Ecto neural progenitor cell (in vitro differentiated cells): ENCODE measurements at regions not wholly inside any gene's neighbourhood (a gene's known extent, or its start where the extent isn't known, plus 50 kb on each side); places are given as distances from the start of the nearest gene placed in this dataset.
"Not testable (repeated sequence)": the region's sequence is repeated elsewhere in the genome, so short reads cannot be mapped to it uniquely, and the experiment has no call there.

ENCODE experiments used
- DNase-seq: peaks from one replicate; pipeline ENCODE4 v3.0.0-alpha.2; 2018; ENCODE audit warnings: low spot score

- no peak for DNase-seq
Measured at GRCh38 chr20:17836303-17836861, 132.2 kb downstream of the SNX5 start.

DNA sequence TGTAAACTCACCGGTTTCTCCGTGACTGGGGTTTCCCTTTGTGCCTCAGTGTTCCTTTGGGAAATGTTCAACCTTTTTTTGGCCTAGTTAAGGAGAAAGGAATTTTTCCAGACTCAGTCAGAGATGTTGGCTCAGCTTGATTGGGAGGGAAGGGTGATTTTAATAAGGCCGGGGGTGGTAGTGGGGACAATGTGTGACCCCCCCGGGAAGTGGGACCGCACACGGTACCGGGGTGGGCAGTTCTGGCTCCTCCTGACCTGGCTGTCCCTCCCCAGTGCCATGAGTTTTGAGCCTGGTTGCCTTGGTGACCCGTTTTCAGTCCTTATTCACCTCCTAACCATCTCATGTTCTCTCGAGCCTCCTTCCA, 132.7 kb downstream of the SNX5 start:
- no peak for DNase-seq

DNA sequence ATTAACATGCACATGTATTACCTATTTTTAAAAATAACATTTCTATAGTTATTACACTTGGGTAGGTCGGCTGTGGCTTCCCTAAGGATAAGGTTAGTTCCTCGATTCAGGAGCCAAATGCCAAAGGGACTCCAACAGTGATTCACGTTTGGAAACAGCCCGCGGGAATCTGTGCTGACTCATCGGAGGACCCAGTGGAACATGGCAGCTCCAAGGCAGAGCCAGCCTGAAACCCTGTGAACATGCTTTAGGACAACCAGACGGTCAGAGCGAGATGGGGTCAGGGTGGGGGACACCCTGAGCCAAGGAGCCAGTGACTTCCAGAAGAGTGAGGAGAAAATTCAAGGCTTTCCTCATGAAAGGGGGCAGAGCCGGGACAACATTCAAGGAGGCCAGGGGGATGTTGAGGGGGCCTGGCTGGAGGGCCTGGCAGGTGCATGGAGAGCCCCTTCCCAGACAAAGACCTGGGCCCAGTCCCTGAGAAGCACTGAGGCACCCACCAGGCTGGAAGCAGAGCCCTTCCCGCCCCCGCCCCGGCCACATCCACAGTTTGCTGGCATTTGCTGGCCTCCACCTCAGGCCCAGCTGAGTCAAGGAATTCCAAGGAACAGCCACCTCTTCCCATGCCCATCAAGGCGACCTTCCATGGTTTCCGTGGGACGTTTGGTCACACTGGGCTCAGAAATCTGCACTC, 133.2 kb downstream of the SNX5 start:
- no peak for DNase-seq

- DNase-seq: no peak
Measured at GRCh38 chr20:17834804-17835203, 133.8 kb downstream of the SNX5 start.

GRCh38 chr20:17833036-17833674, 133.4 kb downstream of the BANF2 start:
- DNase-seq: no peak

DNA sequence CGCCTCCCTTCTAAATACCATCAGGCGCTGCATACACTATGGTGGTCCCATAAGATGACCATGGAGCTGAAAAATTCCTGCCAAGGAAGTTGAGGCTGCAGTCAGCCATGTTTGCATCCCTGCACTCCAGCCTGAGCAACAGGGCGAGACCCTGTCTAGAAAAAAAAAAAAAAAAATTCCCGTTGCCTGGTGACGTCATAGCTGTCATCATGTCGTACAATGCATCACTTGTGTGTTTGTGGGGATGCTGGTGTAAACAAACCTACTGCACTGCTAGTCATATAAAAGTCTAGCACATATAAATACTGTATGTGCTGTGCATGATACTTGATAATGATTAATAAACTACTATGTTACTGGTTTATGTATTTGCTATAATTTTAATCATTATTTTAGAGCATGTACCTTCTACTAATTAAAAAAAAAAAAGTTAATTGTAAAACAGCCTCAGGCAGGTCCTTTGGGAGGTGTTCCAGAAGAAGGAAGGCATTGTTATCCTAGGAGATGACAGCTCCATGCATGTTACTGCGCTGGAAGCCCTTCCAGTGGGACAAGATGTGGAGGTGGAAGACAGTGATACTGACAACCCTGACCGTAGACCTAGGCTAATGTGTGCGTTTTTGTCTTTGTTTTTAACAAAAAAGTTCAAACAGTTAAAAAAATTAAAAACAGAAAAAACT, 132.6 kb downstream of the BANF2 start:
- DNase-seq: no peak

GRCh38 chr20:17828598-17829144, 128.9 kb downstream of the BANF2 start:
- no peak for DNase-seq

- no peak for DNase-seq
Measured at GRCh38 chr20:17827759-17828559, 128.2 kb downstream of the BANF2 start.

- no peak for DNase-seq
Measured at GRCh38 chr20:17827079-17827478, 127.3 kb downstream of the BANF2 start.

DNA sequence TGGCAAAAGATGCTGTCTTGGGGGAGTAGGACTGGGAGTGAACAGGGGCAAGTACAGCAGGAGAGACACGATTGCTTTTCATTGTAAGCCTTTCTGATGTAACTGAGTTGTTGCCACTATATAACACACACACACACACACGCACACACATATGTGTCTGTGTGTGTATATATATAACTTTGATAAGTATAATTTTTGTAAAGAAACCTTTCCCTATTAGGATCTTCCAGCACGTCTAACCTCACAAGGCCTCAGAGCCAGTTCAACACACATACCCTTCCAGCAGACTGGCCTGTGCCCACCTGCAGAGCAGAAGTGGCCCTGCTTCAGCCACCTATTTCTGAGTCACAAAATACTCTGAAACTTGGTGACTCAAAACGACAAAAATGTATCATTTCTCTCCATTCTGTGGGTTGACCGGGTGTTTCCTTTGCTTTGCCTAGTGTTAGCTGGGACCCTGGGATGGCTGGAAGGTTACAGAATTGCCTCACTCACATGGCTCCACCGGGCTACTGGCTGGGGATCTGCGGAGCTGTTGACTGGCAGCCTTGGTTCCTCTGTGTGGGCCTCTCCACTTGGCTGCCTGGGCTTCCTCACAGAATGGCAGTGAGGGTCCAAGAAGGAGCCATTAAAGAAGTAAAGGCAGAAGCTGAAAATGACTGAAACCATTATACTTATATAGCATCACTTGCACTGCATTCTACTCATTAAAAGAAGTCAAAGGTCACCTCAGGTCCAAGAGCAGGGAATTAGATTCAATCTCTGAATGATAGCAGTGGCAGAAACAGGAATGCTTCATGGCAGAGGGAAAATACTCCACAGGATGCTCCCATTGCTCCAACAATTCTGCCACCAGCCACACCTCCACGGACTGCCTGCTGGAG, 126.4 kb downstream of the BANF2 start:
- DNase-seq: no peak

GRCh38 chr20:17825252-17825959, 125.6 kb downstream of the BANF2 start:
- no peak for DNase-seq

DNA sequence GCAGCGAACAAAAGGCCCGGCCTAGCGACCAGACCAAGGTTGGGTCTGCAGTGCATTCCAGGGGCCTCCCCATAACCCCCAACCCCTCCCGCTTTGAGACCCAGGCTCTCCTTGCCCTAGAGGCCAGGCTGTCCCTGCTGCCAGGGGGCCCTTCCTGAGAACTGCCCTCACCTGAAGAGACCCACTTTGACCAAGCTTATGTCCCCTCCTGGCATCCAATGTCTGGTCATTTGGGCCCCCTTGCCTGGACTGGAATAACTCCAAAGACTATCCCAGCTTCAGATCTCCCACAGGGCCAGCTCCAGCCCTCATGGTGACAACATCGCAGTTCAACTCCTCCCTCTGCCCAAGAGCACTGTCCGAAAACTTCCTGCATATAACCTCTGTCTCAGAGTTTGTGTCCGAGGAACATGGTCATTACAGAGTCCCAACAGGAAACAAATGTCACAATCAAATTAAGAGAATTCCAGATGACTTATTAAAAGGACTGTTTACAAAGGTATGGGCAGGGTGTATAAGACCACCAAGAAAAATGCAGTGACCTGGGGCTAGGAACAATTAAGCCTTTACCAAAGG, 125.0 kb downstream of the BANF2 start:
- no peak for DNase-seq

- no peak for DNase-seq
Measured at GRCh38 chr20:17823409-17824144, 123.8 kb downstream of the BANF2 start.

DNA sequence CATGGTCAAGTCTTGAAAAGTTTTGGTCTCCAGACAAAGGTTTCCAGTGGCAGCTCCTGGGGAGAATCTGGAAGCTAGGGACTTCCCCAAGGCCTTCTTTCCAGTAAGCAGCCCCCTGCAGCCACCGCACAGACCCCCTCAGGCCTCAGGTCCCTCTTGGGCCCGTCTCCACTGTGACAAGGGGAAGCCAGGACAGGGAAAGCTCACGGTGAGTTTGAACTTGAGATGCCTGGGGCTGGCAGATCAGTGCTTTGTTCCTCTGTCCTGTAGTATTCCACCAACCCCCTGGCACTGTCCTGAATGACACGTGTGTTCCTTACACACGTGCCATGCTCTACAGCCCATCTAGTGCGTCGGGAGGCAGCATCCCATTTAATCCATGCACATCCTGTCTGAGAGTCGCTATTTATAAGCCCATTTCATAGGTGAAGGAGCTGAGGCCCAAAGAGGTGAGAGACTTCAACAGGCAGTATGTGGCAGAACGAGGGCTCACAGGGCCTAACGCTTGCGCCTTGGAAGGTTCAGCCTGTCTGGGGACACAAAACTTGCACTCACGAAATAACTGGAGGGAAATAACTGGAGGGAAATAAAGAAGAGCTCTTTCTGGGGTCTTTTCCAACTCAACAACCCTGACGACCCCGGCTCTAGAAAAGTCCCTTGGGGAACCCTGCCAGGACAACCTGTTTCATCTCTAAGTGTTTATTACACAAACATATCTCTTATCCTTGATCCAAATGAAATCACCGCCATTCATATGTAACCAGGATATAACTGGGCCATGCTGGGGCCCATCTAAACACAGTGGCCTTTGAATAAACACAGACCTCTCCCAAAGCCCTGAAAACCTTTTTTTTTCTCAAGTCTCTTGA, 123.0 kb downstream of the BANF2 start:
- no peak for DNase-seq

- DNase-seq: no peak
Measured at GRCh38 chr20:17822039-17822438, 122.3 kb downstream of the BANF2 start.

DNA sequence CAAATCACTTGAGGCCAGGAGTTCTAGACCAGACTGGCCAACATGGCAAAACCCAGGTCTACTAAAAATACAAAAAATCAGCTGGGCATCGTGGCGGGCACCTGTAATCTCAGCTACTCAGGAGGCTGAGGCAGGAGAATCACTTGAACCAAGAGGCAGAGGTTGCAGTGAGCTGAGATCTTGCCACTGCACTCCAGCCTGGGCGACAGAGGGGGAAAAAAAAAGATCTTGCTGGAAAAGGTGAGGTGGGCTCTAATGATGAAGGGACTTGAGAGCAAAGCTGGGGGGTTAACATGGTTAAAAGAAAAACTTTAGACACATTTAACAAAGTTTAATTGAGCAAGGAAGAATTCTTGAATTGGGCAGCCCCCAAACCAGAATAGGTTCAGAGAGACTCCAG, 121.8 kb downstream of the BANF2 start:
- DNase-seq: not testable (repeated sequence)

- no peak for DNase-seq
Measured at GRCh38 chr20:17819395-17820093, 119.8 kb downstream of the BANF2 start.

DNA sequence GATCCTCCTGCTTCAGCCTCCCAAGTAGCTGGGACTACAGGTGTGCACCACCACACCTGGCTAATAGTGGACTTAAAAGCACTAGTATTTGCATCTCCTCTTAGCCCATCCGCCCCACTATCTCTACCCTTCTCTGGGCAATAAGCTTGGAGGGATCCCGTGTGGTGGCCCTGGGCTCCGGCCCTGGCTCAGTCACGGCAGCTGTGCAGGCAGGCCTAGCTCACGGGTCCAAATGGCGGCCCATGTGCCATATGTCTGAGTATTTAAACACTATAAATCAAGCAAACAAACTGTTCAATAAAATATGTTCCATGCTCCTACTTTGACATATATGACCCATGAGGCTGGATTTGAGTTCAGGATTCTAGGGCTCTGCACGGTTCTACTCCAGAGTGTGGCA, 118.4 kb downstream of the BANF2 start:
- no peak for DNase-seq
